Natural killer cell (primary cell): ENCODE measurements at regions not wholly inside any gene's neighbourhood (a gene's known extent, or its start where the extent isn't known, plus 50 kb on each side); places are given as distances from the start of the nearest gene placed in this dataset.

Source experiments
- ATAC-seq, 3 donors: fragments of 150-1000 bp in 2 of 3; fragments of 200-7000 bp in 1 of 3; cut with Tn5 transposase; 1 replicate in 1 of 3; 2 replicates in 2 of 3; pipeline ENCODE4 v1.10.0; 2021; ENCODE audit warnings: mild to moderate bottlenecking in 2 of 3, moderate library complexity in 2 of 3
- DNase-seq, 2 donors: peaks; one replicate each; pipeline versions ENCODE4 v3.0.0 to v3.0.0-alpha.2; 2013 to 2021; ENCODE audit warnings: mixed read lengths in 1 of 2
- H3K27ac ChIP-seq: one replicate; pipeline ENCODE4 v1.5.1; 2013; ENCODE audit warnings: mild to moderate bottlenecking, low read length
- H3K27me3 ChIP-seq: one replicate; pipeline ENCODE4 v1.6.1; 2013; ENCODE audit warnings: low read length; ENCODE audit not compliant: control insufficient read depth, insufficient read depth
- H3K36me3 ChIP-seq: one replicate; pipeline ENCODE4 v1.6.1; 2013; ENCODE audit warnings: low read length; ENCODE audit not compliant: control insufficient read depth, insufficient read depth
- H3K4me1 ChIP-seq: one replicate; pipeline ENCODE4 v1.6.1; 2013; ENCODE audit warnings: low read length; ENCODE audit not compliant: control insufficient read depth, insufficient read depth
- H3K4me3 ChIP-seq: one replicate; pipeline ENCODE4 v1.5.1; 2013; ENCODE audit warnings: low read length
- H3K9me3 ChIP-seq: one replicate; pipeline ENCODE4 v1.6.1; 2013; ENCODE audit warnings: low read length; ENCODE audit not compliant: control insufficient read depth, insufficient read depth
- H3K27ac Mint-ChIP-seq, 2 donors: one replicate each; pipeline ENCODE4 v1.8.0; 2022; ENCODE audit warnings: mild to moderate bottlenecking in 2 of 2, mixed read lengths in 2 of 2, moderate library complexity in 1 of 2
- H3K27me3 Mint-ChIP-seq, 2 donors: one replicate each; pipeline ENCODE4 v1.8.0; 2022; ENCODE audit warnings: low read depth in 2 of 2, mixed read lengths in 2 of 2
- H3K36me3 Mint-ChIP-seq: one replicate; pipeline ENCODE4 v1.8.0; 2022; ENCODE audit warnings: mixed read lengths
- H3K4me1 Mint-ChIP-seq, 2 donors: one replicate each; pipeline ENCODE4 v1.8.0; 2022; ENCODE audit warnings: mixed read lengths in 2 of 2
- H3K4me3 Mint-ChIP-seq: one replicate; pipeline ENCODE4 v1.8.0; 2022; ENCODE audit warnings: mild to moderate bottlenecking, moderate library complexity, mixed read lengths
- H3K9me3 Mint-ChIP-seq, 2 donors: one replicate each; pipeline ENCODE4 v1.8.0; 2022; ENCODE audit warnings: mixed read lengths in 2 of 2
- CTCF ChIP-seq: fragments of 200-600 bp; IDR thresholded peaks from one replicate; pipeline ENCODE4 v1.8.0; 2022; ENCODE audit warnings: antibody characterized with exemption
- WGBS: methylation state at CpG from one replicate; pipeline ENCODE4 v1.1.7; 2013; ENCODE audit warnings: missing lambda C conversion rate; ENCODE audit not compliant: insufficient coverage; 5-methylcytosine and 5-hydroxymethylcytosine counted together
- intact Hi-C: fragments of 100-400 bp; cut with micrococcal nuclease; formaldehyde crosslinking; loops from one replicate; pipeline ENCODE4 v1.14.2; 2022

GRCh38 chr15:94561036-94561689, 329.8 kb downstream of the MCTP2 start:
- no peak for ATAC-seq
- Histone ChIP-seq H3K9me3 (no peaks in the 10 kb centered on the region), H3K27ac (no peak overlapping the region), H3K4me1 (no peaks in the 10 kb centered on the region), H3K36me3 (no peaks in the 10 kb centered on the region), H3K4me3 (no peak overlapping the region), H3K27me3 (peaks cover 5% of the 10 kb centered on the region)
- 94% methylated on average over 2 of the region's 4 CpGs for WGBS
- Mint-ChIP-seq H3K4me3 (no peak overlapping the region), H3K27ac (no peak overlapping the region), H3K36me3 (no peaks in the 10 kb centered on the region), H3K27me3 (peaks cover 28 to 52% of the 10 kb centered on the region in 2 donors), H3K9me3 (peaks cover 0 to 2% of the 10 kb centered on the region in 2 donors), H3K4me1 (no peaks in the 10 kb centered on the region)
- DNase-seq, result no peak
- TF ChIP-seq CTCF, result no peak
- intact Hi-C loops, result no loop called here

GRCh38 chr15:94563456-94563855, 332.1 kb downstream of the MCTP2 start:
- intact Hi-C loops, result no loop called here
- no peak overlapping the region for H3K4me3 ChIP-seq
- no CpG with 5 or more reads among the region's 2 CpGs for WGBS
- no peak for TF ChIP-seq CTCF
- no peaks in the 10 kb centered on the region for H3K4me1 Mint-ChIP-seq
- ATAC-seq, result no peak
- peaks cover 0 to 2% of the 10 kb centered on the region in 2 donors for H3K9me3 Mint-ChIP-seq
- no peaks in the 10 kb centered on the region for H3K9me3 ChIP-seq
- no peaks in the 10 kb centered on the region for H3K36me3 Mint-ChIP-seq
- H3K27ac ChIP-seq, result no peak overlapping the region
- H3K4me1 ChIP-seq, result no peaks in the 10 kb centered on the region
- H3K36me3 ChIP-seq, result no peaks in the 10 kb centered on the region
- H3K27me3 ChIP-seq, result peaks cover 5% of the 10 kb centered on the region
- H3K27me3 Mint-ChIP-seq, result peaks cover 42 to 60% of the 10 kb centered on the region in 2 donors
- no peak for DNase-seq
- H3K27ac Mint-ChIP-seq, result no peak overlapping the region
- H3K4me3 Mint-ChIP-seq, result no peak overlapping the region

- Histone ChIP-seq H3K9me3 (no peaks in the 10 kb centered on the region), H3K4me3 (no peak overlapping the region), H3K27ac (no peak overlapping the region), H3K27me3 (peaks cover 12% of the 10 kb centered on the region), H3K4me1 (peaks cover 2% of the 10 kb centered on the region), H3K36me3 (no peaks in the 10 kb centered on the region)
- H3K4me1 Mint-ChIP-seq, result peaks cover 1 to 10% of the 10 kb centered on the region in 2 donors
- H3K27ac Mint-ChIP-seq, result no peak overlapping the region
- intact Hi-C loops, result loop anchor here (10.0 kb wide), 1 partner anchor 162 kb away; no protein-coding TSS in a partner anchor
- ATAC-seq (peak in 2 of 3 donors; percentile 64 to 77), DNase-seq (peak in 1 of 2 donors; percentile 58)
- H3K36me3 Mint-ChIP-seq, result no peaks in the 10 kb centered on the region
- 45% methylated on average over 12 of the region's 12 CpGs for WGBS
- peak; percentile 59 for TF ChIP-seq CTCF
- no peaks in the 10 kb centered on the region for H3K9me3 Mint-ChIP-seq
- peaks cover 46 to 70% of the 10 kb centered on the region in 2 donors for H3K27me3 Mint-ChIP-seq
- H3K4me3 Mint-ChIP-seq, result no peak overlapping the region
These were observed 345.6 kb downstream of the MCTP2 start for GRCh38 chr15:94576889-94577533.
